Left kidney (tissue), 1 donor: ENCODE measurements at regions not wholly inside any gene's neighbourhood (a gene's known extent, or its start where the extent isn't known, plus 50 kb on each side); places are given as distances from the start of the nearest gene placed in this dataset.

ENCODE experiments used
- DNase-seq: peaks from one replicate; pipeline ENCODE4 v3.0.0-alpha.2; 2013

DNA sequence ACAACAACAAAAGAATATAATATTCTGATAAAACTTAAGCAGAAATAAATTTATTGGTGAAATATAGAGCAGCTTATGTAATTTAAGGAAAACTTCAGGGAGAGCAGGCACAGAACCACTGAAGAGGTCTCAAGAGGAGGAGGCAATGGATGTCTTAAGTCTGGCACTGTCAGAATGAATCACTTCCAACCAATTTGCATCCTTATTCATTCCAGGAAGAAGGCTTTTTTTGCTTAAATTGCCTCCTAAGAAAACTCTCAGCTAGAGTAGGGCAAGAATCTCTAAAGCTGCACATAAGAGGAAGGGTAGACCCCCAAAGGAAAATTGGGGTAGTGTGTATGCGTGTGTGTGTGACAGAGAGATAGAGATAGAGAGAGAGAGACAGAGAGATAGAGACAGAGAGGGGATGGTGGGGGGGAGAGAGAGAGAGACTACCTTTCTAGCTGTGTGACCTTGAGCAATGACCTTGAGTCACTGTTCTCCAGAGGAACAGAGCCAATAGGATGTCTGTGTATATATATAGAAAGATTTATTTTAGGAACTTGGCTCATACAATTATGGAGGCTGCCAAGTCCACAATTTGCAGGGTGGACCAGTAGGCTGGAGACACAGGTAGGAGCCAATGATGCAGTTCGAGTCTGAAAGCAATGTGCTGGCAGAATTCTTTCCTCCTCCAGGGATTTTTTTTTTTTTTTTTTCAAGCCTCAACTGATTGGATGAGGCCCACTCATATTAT lies 96.4 kb upstream of the LINC00305 start:
- no peak for DNase-seq

DNA sequence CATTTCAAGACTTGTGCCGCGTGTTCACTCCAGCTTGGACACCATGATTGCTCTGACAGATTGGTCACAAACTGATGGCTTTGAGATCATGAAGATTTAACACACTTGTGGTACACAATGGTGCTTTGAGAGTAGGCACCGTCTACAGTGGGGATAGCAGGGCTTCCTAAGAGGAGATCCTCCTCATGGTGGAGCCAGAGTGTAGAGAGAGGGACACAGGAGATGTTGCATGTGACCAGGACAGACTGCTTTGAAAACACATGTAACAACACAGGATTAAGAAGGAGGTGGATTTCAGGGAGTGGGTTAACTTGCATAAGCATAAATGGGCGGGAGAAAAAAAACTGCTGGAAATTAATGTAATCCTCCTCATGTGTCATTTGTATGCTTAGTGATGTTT lies 95.7 kb upstream of the LINC00305 start:
- no peak for DNase-seq

DNA sequence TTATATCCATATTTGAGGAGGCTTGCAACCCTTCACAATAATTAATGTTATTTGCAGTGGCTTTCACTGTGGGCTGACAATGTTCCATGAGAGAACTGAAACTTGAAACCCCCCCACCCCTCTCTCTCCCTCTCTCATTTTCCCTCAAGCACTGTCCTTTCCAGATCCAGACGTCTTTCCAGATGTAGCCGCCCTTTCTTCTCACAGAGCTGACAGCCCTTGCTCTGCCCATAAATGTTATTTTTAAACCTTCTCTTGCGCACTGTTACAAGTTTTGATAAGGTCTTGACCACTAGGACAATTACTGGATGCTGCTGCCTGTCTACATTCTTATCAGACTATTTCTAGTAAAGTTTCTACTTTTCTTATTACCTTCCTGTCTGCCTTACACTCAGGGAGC lies 91.4 kb upstream of the LINC00305 start:
- no peak for DNase-seq

DNA sequence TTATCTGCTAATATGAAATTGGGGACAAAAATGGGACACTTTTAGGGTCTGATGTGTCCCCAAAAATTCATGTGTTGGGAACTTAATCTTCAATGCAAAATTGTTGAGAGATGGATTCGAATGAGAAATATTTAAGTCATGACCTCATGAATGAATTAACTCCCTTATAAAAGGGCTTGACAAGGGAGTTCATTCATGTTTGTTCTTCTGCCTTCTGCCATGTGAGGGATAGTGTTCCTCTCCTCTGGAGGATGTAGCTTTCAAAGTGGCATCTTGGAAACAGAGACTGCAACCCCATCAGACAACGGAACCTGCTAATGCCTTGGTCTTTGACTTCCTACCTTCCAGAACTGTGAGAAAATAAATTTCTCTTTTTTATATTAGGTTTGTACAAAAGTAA lies 89.2 kb upstream of the LINC00305 start:
- DNase-seq: no peak

DNA sequence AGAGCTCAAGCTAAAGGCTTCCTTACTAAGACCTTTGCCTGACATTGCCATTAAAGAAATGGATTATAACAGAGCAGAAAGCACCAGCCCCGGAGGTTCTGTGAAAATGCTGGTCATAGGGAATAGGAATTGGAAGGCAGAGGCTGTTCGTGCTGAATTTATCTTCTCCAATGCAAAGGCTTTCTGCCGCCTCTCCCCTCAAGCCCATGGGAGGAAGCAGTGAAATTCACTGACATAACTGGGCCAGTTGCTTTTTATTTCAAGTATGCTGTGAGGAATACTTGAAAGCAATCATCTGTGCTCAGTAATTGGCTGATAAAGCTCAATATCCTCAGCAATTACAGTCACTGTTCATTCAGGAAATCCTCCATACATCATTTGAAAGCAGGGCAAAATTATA lies 85.4 kb upstream of the LINC00305 start:
- no peak for DNase-seq

DNA sequence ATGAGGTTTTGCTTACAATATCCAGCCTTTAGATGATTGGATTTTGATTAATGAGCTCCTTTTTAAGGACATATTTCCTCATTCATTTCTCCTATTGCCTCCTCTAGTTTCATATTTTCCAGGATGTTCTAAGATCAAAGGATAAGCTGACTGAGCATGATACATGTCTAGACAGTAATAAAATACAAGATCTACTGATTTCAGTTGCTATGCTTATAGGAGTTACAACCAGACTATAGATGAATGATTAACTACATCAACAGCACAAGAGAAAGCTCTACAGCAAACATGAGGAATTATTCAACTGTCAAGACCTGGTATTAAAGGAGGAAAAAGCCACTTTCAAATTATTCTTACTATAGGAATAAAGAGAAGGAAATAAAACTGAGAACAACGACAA lies 85.0 kb upstream of the LINC00305 start:
- DNase-seq: no peak

DNA sequence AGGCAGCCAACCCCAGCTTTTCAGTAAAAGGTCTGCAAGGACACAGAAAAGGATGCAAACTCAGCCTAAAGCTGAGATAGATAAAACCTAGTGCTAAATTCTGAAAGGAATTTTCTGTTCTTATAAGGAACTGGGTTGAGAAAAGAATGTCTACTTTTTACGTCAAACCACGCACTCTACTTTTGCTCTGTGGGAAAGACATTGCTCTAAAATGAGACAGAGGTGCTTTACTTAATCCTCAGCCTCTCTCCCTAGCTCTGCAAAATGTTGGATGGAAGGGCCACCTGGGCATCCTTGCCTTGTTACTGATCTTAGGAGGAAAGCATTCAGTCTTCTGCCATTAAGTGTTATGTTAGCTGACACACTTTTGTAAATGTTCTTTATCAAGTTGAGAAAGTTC lies 72.1 kb upstream of the LINC00305 start:
- no peak for DNase-seq

DNA sequence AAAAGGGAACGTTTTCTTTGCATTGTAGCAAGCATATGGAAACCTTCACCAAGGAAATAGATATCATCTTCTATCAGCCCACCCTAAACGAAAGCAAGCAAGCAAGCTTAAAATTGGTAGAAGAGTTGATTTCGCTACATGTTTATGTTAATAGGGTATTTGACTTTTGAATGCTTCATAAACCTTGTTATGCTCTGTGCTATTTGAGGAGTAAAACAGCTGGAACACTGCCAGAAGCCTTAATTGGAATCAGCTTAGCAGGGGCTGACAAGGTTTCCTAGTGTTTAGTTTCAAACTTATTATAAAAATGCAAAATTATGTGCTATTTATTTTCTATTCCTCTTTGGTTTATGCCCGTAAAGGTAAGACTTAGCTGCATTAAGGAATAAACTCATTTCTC lies 70.6 kb upstream of the LINC00305 start:
- peak; percentile 72 for DNase-seq

DNA sequence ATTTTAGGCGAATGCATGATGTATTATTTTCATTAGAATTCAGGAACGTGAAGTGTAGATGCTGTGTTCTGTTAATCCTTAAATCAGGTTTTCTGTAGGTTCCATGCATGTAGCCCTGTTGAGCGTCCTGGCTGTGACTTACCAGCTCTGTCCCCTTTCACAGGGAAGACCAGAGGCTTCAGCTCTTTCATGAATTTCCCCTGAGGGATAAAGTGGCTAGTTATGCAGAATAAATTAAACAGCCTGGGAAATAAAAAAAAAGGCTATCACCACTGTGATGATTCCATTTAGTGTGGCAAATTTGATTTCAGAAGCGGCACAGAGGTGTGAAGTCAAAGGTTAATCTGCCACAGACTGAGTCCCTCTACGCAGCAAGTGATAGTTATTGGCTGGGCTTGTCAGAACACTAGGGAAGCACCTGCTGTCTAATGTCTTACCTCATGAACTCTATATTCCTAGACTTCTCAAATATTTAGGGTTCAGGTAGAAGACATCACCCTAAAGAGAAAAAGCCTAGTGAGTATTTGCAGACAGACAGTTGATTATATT lies 61.6 kb upstream of the LINC00305 start:
- no peak for DNase-seq

DNA sequence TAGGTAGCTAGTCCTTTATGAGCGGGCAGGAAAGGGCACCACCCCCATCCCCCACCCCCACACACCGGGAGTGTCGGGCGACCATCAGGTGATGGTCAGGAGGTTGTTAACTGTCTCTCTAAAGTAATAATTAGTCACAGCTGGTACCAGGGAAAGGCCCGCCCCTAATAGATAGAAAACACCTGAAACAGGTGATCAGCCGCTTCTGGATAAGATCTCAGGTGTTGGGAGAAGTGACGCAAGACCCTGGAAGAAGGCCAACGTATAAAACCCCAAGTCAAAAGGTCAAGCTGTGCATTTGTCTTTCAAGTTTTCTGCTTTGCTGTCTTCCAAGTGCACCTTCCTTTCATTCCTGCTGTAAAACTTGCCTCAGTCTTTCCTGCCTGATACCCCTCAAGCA lies 59.6 kb upstream of the LINC00305 start:
- no peak for DNase-seq

DNA sequence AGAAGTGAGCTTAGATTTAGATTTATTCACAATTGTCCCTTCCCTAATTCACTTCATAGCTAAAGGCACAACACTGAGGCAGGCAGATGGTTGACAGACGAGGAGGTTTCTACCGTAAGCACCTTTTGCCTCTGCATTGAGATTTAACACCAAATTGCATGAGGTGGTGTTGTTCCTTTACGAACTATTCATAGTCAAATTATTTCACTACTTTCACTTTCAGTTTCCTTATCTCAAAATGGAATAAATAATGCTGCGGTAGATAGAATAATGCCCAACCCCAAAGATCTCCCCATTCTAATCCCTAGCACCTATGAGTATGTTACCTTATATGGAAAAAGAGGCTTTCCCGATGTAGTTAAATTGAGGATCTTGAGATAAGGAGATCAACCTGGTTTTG lies 58.9 kb upstream of the LINC00305 start:
- DNase-seq: no peak

DNA sequence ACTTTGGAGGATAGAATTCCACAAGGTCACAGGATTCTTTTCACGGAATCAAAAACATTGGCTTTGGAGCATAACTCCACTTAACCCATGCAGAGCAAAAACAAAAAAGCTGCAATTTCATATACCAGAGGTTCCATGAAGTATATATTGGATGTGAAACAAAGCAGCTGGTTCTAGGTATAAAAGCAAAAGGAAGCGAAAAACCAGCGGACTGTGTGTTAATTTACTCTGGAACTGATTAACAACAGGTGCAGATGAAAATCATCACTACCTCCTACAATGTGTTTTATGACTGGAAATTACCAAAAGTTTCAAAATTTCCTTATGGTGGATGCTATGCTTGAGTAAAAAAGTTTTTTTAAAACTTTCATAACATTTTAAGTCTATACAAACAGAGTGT lies 54.4 kb upstream of the LINC00305 start:
- DNase-seq: no peak

DNA sequence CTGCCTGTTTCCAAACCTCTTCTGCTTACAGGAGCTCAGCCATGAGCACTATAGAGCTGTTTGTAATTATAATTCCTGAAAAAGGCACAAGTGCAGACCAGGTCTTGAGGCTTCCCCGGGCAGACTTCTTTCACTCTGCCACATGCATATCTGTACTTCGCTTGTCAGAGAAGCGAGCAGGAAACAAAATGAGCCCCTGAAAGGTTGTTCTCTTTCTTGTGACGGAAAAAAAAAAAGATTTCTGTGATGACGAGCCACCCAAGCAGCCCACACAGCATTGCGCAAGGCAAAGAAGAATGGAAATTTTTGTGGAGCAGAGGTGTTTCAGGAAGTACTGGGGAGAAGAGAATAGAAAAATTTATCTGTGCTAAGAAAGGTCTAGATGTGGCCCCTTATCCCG lies 54.0 kb upstream of the LINC00305 start:
- DNase-seq: no peak

DNA sequence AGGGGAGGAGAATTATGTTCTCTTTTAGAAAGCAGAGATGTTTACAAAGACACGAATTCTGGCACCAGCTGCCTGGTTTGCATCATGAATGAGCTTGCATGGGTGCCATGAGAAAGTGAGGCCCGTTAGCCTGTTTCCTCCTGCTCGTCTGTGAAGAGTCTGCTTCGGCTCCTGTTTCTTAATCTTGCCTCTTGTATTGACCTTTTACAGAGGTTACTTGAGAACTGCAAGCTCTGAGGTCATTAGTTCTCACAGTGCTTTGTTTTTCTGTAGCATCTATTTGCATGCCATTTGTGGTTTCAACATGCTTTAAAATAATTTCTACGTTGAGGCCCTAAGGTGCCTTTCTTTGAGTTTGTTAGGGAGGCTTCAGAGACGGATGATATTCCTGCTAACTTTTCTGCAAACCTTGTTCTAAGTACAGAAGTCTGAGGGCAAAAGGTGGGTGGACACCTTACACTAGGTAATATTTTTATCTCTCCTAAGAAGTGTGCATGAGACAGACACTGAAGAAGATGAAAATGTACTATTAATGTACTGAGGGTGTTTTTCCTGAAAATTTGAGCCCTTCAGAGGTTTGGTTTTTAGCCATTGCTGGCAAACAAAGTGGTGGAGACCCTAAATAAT lies 53.4 kb upstream of the LINC00305 start:
- no peak for DNase-seq

DNA sequence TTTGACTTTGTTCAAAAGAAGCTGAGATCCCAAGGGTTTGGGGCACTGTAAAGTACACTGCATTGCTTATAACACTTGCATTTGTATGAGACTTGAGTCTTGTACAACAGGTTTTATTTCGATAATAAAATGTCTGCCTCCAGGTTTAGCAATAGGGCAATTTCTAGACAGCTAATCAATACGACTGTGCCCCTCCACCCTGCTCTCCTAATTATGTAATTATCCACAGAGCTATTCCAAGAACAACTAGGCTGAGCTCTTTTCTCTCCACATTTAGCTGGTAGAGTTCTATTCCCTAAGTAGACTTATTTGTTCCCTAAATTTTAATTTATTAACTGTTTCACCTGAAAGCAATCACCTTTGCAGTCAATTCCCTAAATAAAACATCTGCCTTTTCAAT lies 52.9 kb upstream of the LINC00305 start:
- DNase-seq: no peak

DNA sequence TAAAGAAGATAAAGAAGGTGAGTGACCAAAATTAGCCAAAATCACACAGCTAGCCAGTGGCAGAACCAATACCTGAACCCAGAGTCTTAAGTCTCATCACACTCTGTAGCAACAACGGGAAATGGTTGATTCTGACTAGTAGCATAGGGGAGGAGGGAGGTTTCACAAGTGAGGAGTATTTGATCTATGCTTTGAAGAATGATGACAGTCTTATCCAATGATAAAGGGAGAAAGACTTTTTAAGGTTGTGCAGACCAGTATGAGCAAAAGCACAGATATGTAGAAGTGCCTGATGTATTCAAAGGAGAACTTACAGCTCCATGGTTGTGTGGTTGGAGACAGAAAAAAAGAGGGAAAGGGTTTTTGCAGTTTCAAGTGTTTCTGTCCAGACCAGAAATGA lies 50.7 kb upstream of the LINC00305 start:
- DNase-seq: no peak
